CD4-positive, alpha-beta memory T cell (primary cell): ENCODE measurements at regions not wholly inside any gene's neighbourhood (a gene's known extent, or its start where the extent isn't known, plus 50 kb on each side); places are given as distances from the start of the nearest gene placed in this dataset.
"Not testable (repeated sequence)": the region's sequence is repeated elsewhere in the genome, so short reads cannot be mapped to it uniquely, and the experiment has no call there.

Experiments
- CTCF ChIA-PET: fragments of 350-600 bp; sonication (Branson Sonifier 250); formaldehyde crosslinking; loops from one replicate; lab custom pipeline; 2021; ENCODE audit warnings: inconsistent platforms; ENCODE audit not compliant: partially characterized antibody; lab: Charles Lee
- POLR2A ChIA-PET: fragments of 350-600 bp; sonication (Branson Sonifier 250); formaldehyde crosslinking; loops from one replicate; lab custom pipeline; 2021; ENCODE audit not compliant: partially characterized antibody; lab: Charles Lee
- DNase-seq, 5 donors: peaks; one replicate each; pipeline versions ENCODE4 v3.0.0 to v3.0.0-alpha.2; 2020 to 2022; ENCODE audit warnings: mixed read lengths in 1 of 5
- H3K27ac ChIP-seq: one replicate; pipeline ENCODE4 v1.7.0; 2013; ENCODE audit warnings: low read depth, low read length
- H3K27me3 ChIP-seq: 2 replicates; pipeline ENCODE4 v1.7.0; 2013; ENCODE audit warnings: mild to moderate bottlenecking, low read length, moderate library complexity; ENCODE audit not compliant: insufficient read depth
- H3K36me3 ChIP-seq: 2 replicates; pipeline ENCODE4 v1.7.0; 2013; ENCODE audit warnings: mild to moderate bottlenecking, low read length, moderate library complexity; ENCODE audit not compliant: insufficient read depth
- H3K4me1 ChIP-seq: 2 replicates; pipeline ENCODE4 v1.7.0; 2013; ENCODE audit warnings: mild to moderate bottlenecking, low read length, moderate library complexity; ENCODE audit not compliant: insufficient read depth
- H3K4me3 ChIP-seq, 2 donors: one replicate each; pipeline ENCODE4 v1.7.0; 2013; ENCODE audit warnings: low read length in 2 of 2, mild to moderate bottlenecking in 1 of 2
- H3K9me3 ChIP-seq, 2 donors: one replicate each; pipeline ENCODE4 v1.7.0; 2013; ENCODE audit warnings: low read length in 2 of 2, control low read depth in 1 of 2; ENCODE audit not compliant: control insufficient read depth in 1 of 2
- H3K27ac Mint-ChIP-seq, 7 donors: one replicate each; pipeline ENCODE4 v1.8.0; 2020 to 2021; ENCODE audit warnings: mixed read lengths in 7 of 7, mild to moderate bottlenecking in 6 of 7, inconsistent platforms in 3 of 7, moderate library complexity in 3 of 7
- H3K27me3 Mint-ChIP-seq, 2 donors: one replicate each; pipeline ENCODE4 v1.8.0; 2020 to 2021; ENCODE audit warnings: mixed read lengths in 2 of 2
- H3K36me3 Mint-ChIP-seq, 2 donors: one replicate each; pipeline ENCODE4 v1.8.0; 2020 to 2021; ENCODE audit warnings: mixed read lengths in 2 of 2, inconsistent platforms in 1 of 2, mild to moderate bottlenecking in 1 of 2
- H3K4me1 Mint-ChIP-seq, 4 donors: one replicate each; pipeline ENCODE4 v1.8.0; 2020 to 2021; ENCODE audit warnings: mixed read lengths in 4 of 4, mild to moderate bottlenecking in 1 of 4
- H3K4me3 Mint-ChIP-seq, 8 donors: one replicate each; pipeline ENCODE4 v1.8.0; 2020 to 2021; ENCODE audit warnings: mixed read lengths in 8 of 8, mild to moderate bottlenecking in 7 of 8, moderate library complexity in 6 of 8, inconsistent platforms in 3 of 8
- H3K9me3 Mint-ChIP-seq, 8 donors: one replicate each; pipeline ENCODE4 v1.8.0; 2020 to 2021; ENCODE audit warnings: mixed read lengths in 8 of 8, mild to moderate bottlenecking in 5 of 8, inconsistent platforms in 3 of 8, moderate library complexity in 1 of 8
- intact Hi-C: fragments of 100-400 bp; cut with micrococcal nuclease; formaldehyde crosslinking; loops from one replicate; pipeline ENCODE4 v1.15.1; 2023

- no peaks in the 10 kb centered on the region for H3K4me1 Mint-ChIP-seq
- Histone ChIP-seq H3K4me1 (no peaks in the 10 kb centered on the region), H3K27me3 (no peaks in the 10 kb centered on the region), H3K27ac (no peak overlapping the region), H3K9me3 (peaks cover 0 to 6% of the 10 kb centered on the region in 2 donors), H3K36me3 (no peaks in the 10 kb centered on the region), H3K4me3 (no peak overlapping the region)
- no peak overlapping the region for H3K27ac Mint-ChIP-seq
- no peak for DNase-seq
- POLR2A ChIA-PET: no interaction called here
- H3K27me3 Mint-ChIP-seq: no peaks in the 10 kb centered on the region
- H3K9me3 Mint-ChIP-seq: peaks cover 0 to 8% (median 3%) of the 10 kb centered on the region in 8 donors
- H3K36me3 Mint-ChIP-seq: no peaks in the 10 kb centered on the region
- no peak overlapping the region for H3K4me3 Mint-ChIP-seq
- intact Hi-C loops: no loop called here
- CTCF ChIA-PET: no interaction called here
These were observed 579.7 kb upstream of the CDH10 start for GRCh38 chr5:25224316-25224982.

GRCh38 chr5:25199902-25200301, 555.1 kb upstream of the CDH10 start:
- H3K36me3 Mint-ChIP-seq, intact Hi-C loops, POLR2A ChIA-PET, H3K9me3 ChIP-seq, H3K4me3 ChIP-seq, H3K4me1 Mint-ChIP-seq, CTCF ChIA-PET, H3K27me3 Mint-ChIP-seq, H3K27ac ChIP-seq, H3K4me3 Mint-ChIP-seq, H3K27ac Mint-ChIP-seq, H3K36me3 ChIP-seq, DNase-seq, H3K27me3 ChIP-seq, H3K4me1 ChIP-seq: not testable (repeated sequence)
- H3K9me3 Mint-ChIP-seq: peaks cover 4 to 16% (median 11%) of the 10 kb centered on the region in 8 donors

DNA sequence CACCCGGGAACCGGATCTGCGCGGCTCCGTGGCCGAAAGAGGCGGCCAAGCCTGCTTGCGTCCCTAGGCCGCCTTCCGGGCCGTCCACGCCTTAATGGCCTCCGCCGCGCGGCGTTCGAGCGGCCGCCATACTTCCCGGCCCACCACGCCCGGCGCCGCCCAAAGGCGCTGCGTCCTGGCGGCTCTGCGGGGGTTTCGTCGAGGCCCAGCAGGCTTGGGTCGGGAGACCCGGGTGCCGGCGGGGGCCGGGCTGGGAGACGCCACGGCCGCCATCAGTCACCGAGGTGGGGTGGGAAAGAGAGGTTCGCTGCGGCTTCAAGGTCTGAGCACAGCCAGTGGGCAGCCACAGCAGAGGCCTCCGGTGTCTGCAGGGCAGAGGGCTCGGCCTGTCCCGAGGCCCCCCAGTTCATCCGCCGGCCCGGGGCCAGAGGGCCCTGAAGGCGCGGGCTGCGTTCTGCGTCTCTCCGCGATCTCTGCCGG, 545.8 kb upstream of the CDH10 start:
- Mint-ChIP-seq H3K27ac (no peak overlapping the region), H3K27me3 (no peaks in the 10 kb centered on the region), H3K36me3 (no peaks in the 10 kb centered on the region), H3K4me3 (no peak overlapping the region), H3K9me3 (peaks cover 0 to 17% (median 8%) of the 10 kb centered on the region in 8 donors), H3K4me1 (no peaks in the 10 kb centered on the region)
- intact Hi-C loops: no loop called here
- no peaks in the 10 kb centered on the region for H3K27me3 ChIP-seq
- H3K9me3 ChIP-seq: no peaks in the 10 kb centered on the region
- CTCF ChIA-PET: no interaction called here
- no peak overlapping the region for H3K27ac ChIP-seq
- no peak for DNase-seq
- H3K36me3 ChIP-seq: no peaks in the 10 kb centered on the region
- POLR2A ChIA-PET: no interaction called here
- no peaks in the 10 kb centered on the region for H3K4me1 ChIP-seq
- no peak overlapping the region for H3K4me3 ChIP-seq

- no peak overlapping the region for H3K27ac Mint-ChIP-seq
- no peaks in the 10 kb centered on the region for H3K4me1 Mint-ChIP-seq
- H3K4me3 Mint-ChIP-seq: no peak overlapping the region
- H3K27ac ChIP-seq: no peak overlapping the region
- H3K4me1 ChIP-seq: no peaks in the 10 kb centered on the region
- no peaks in the 10 kb centered on the region for H3K36me3 Mint-ChIP-seq
- H3K9me3 Mint-ChIP-seq: peaks cover 7 to 49% (median 27%) of the 10 kb centered on the region in 8 donors
- no peak overlapping the region for H3K4me3 ChIP-seq
- POLR2A ChIA-PET: no interaction called here
- DNase-seq: no peak
- no peaks in the 10 kb centered on the region for H3K27me3 Mint-ChIP-seq
- no peaks in the 10 kb centered on the region for H3K9me3 ChIP-seq
- intact Hi-C loops: no loop called here
- H3K36me3 ChIP-seq: no peaks in the 10 kb centered on the region
- no peaks in the 10 kb centered on the region for H3K27me3 ChIP-seq
- CTCF ChIA-PET: no interaction called here
These were observed 536.5 kb upstream of the CDH10 start for GRCh38 chr5:25181249-25181648.

DNA sequence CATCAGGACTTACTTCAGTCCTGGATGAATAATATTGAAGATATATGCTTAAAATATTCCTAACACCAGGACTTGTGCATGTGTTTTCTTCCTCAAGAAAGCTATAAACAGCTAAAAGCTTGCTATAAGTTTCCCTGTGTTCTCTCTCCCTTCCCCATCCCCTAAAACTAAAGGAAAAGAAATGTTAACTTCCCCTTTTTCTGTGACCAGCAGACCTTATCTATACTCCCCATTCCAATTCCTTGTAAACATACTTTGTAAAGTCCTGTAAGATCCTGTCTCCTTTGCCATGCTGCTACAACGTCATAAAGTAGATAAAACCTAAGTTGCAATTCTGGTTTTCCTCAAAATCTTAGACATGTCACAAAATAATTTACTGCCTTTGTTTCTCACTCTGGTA, 517.8 kb upstream of the CDH10 start:
- H3K27ac Mint-ChIP-seq, intact Hi-C loops, H3K36me3 Mint-ChIP-seq, CTCF ChIA-PET, H3K27me3 ChIP-seq, H3K27ac ChIP-seq, DNase-seq, H3K27me3 Mint-ChIP-seq, H3K9me3 ChIP-seq, H3K4me3 ChIP-seq, H3K4me3 Mint-ChIP-seq, H3K4me1 Mint-ChIP-seq, POLR2A ChIA-PET, H3K4me1 ChIP-seq, H3K36me3 ChIP-seq: not testable (repeated sequence)
- H3K9me3 Mint-ChIP-seq: peaks cover 2 to 15% (median 6%) of the 10 kb centered on the region in 8 donors

- no peak for DNase-seq
- no peaks in the 10 kb centered on the region for H3K36me3 ChIP-seq
- Mint-ChIP-seq H3K4me3 (no peak overlapping the region), H3K9me3 (peaks cover 5 to 15% (median 9%) of the 10 kb centered on the region in 8 donors), H3K36me3 (no peaks in the 10 kb centered on the region), H3K27me3 (no peaks in the 10 kb centered on the region), H3K27ac (no peak overlapping the region), H3K4me1 (no peaks in the 10 kb centered on the region)
- no peaks in the 10 kb centered on the region for H3K27me3 ChIP-seq
- H3K4me1 ChIP-seq: no peaks in the 10 kb centered on the region
- no peak overlapping the region for H3K4me3 ChIP-seq
- H3K27ac ChIP-seq: no peak overlapping the region
- H3K9me3 ChIP-seq: peaks cover 0 to 4% of the 10 kb centered on the region in 2 donors
- ChIA-PET CTCF (no interaction called here), POLR2A (no interaction called here)
- intact Hi-C loops: no loop called here
These were observed 516.1 kb upstream of the CDH10 start for GRCh38 chr5:25160891-25161290.

- Mint-ChIP-seq H3K9me3 (peaks cover 0 to 15% (median 9%) of the 10 kb centered on the region in 8 donors), H3K27ac (no peak overlapping the region), H3K4me3 (no peak overlapping the region), H3K4me1 (no peaks in the 10 kb centered on the region), H3K27me3 (no peaks in the 10 kb centered on the region), H3K36me3 (no peaks in the 10 kb centered on the region)
- no peaks in the 10 kb centered on the region for H3K9me3 ChIP-seq
- no peaks in the 10 kb centered on the region for H3K36me3 ChIP-seq
- H3K27ac ChIP-seq: no peak overlapping the region
- intact Hi-C loops: no loop called here
- CTCF ChIA-PET: no interaction called here
- DNase-seq: no peak
- no peak overlapping the region for H3K4me3 ChIP-seq
- H3K27me3 ChIP-seq: no peaks in the 10 kb centered on the region
- POLR2A ChIA-PET: no interaction called here
- H3K4me1 ChIP-seq: no peaks in the 10 kb centered on the region
These were observed 506.0 kb upstream of the CDH10 start for GRCh38 chr5:25150819-25151218.
